K562 (cell line): ENCODE measurements at regions not wholly inside any gene's neighbourhood (a gene's known extent, or its start where the extent isn't known, plus 50 kb on each side); places are given as distances from the start of the nearest gene placed in this dataset.

ENCODE experiments used
- ATAC-seq: fragments of 200-7000 bp; cut with Tn5 transposase; 3 replicates; pipeline ENCODE4 v1.9.1; 2020; ENCODE audit warnings: moderate library complexity
- BruUV-seq: library from RNA; stranded (reverse); fragments of 400-500 nt; replicated peaks from 2 replicates; lab custom pipeline; 2021; lab: Mats Ljungman, UMichigan
- CTCF ChIA-PET: fragments of 300-600 bp; formaldehyde crosslinking; extraction: SDS; loops from one replicate; lab custom pipeline; 2021; ENCODE audit warnings: low intra/inter-chr PET ratio; lab: Yijun Ruan, JAX
- POLR2A ChIA-PET: fragments of 300-600, 350-650 bp; sonication (Branson Sonifier 250); formaldehyde crosslinking; extraction: SDS; loops from one replicate; lab custom pipeline; 2021; ENCODE audit warnings: antibody characterized with exemption, inconsistent platforms; lab: Yijun Ruan, JAX
- DNase-seq, 4 experiments: peaks; one replicate each; pipeline versions ENCODE4 v3.0.0 to v3.0.0-alpha.2; 2011 to 2018; ENCODE audit warnings: low spot score in 3 of 4, mixed read lengths in 3 of 4; ENCODE audit errors: extremely low read depth in 1 of 4
- FAIRE-seq: peaks from 2 replicates; lab custom pipeline; 2011; peaks lifted over from hg19 to GRCh38; lab: Jason Lieb, UNC
- H2AFZ ChIP-seq: 2 replicates; pipeline ENCODE4 v1.6.0; 2011; ENCODE audit warnings: low read depth, low read length, control low read depth, inconsistent platforms
- H3K27ac ChIP-seq: fragments of 200-600 bp; 3 replicates; pipeline ENCODE4 v1.8.0; 2011; ENCODE audit warnings: low read depth, mild to moderate bottlenecking, control low read depth, inconsistent platforms, low read length, moderate library complexity, mixed read lengths; ENCODE audit errors: extremely low read depth
- H3K27me3 ChIP-seq, 2 experiments: fragments of 300-600 bp in 1 of 2; 2 replicates in 1 of 2; 3 replicates in 1 of 2; pipeline versions ENCODE4 v1.6.0 to v1.8.0; 2011; ENCODE audit warnings: inconsistent platforms in 2 of 2, low read length in 2 of 2, mild to moderate bottlenecking in 1 of 2, mixed read lengths in 1 of 2, moderate library complexity in 1 of 2; ENCODE audit not compliant: control insufficient read depth in 2 of 2, insufficient read depth in 2 of 2
- H3K36me3 ChIP-seq: fragments of 300-600 bp; 3 replicates; pipeline ENCODE4 v1.8.0; 2011; ENCODE audit warnings: mild to moderate bottlenecking, low read length, inconsistent platforms; ENCODE audit not compliant: control insufficient read depth, insufficient read depth
- H3K4me1 ChIP-seq, 2 experiments: fragments of 200-600 bp in 1 of 2; replicated peaks in 1 of 2; 2 replicates in 1 of 2; 3 replicates in 1 of 2; pipeline versions ENCODE4 v1.5.1 to v1.8.0; 2011; ENCODE audit warnings: inconsistent platforms in 2 of 2, low read length in 2 of 2, mild to moderate bottlenecking in 1 of 2, mixed read lengths in 1 of 2, moderate library complexity in 1 of 2; ENCODE audit not compliant: control insufficient read depth in 2 of 2, insufficient read depth in 2 of 2
- H3K4me2 ChIP-seq: 2 replicates; pipeline ENCODE4 v1.6.1; 2011; ENCODE audit warnings: low read length, control low read depth, inconsistent platforms, mixed read lengths; ENCODE audit not compliant: insufficient read depth
- H3K4me3 ChIP-seq: fragments of 200-600 bp; sonication (generic), shearing (Covaris generic); 2 replicates; pipeline ENCODE4 v1.5.1; 2016; ENCODE audit warnings: control low read depth, inconsistent platforms
- H3K79me2 ChIP-seq: fragments of 200-600 bp; 3 replicates; pipeline ENCODE4 v1.8.0; 2011; ENCODE audit warnings: low read length, inconsistent platforms; ENCODE audit not compliant: control insufficient read depth, insufficient read depth
- H3K9ac ChIP-seq, 2 experiments: 2 replicates each; pipeline versions ENCODE4 v1.6.0 to v1.6.1; 2011; ENCODE audit warnings: low read depth in 2 of 2, low read length in 2 of 2, control low read depth in 1 of 2, inconsistent platforms in 1 of 2, mild to moderate bottlenecking in 1 of 2, mixed read lengths in 1 of 2; ENCODE audit not compliant: insufficient read depth in 1 of 2
- H3K9me1 ChIP-seq: one replicate; pipeline ENCODE4 v1.6.0; 2011; ENCODE audit warnings: inconsistent platforms, mild to moderate bottlenecking, low read length, moderate library complexity; ENCODE audit not compliant: control insufficient read depth, insufficient read depth
- H3K9me3 ChIP-seq: replicated peaks from 2 replicates; pipeline ENCODE4 v1.5.1; 2011; ENCODE audit warnings: low read depth, low read length, inconsistent platforms; ENCODE audit not compliant: control insufficient read depth, insufficient read depth
- H4K20me1 ChIP-seq: replicated peaks from 2 replicates; pipeline ENCODE4 v1.6.1; 2011; ENCODE audit warnings: low read length, inconsistent platforms, mixed read lengths; ENCODE audit not compliant: control insufficient read depth, insufficient read depth
- CHD1 ChIP-seq: fragments of 200-600 bp; sonication (generic); IDR thresholded peaks from one replicate; pipeline ENCODE4 v1.6.1; 2012; ENCODE audit warnings: mild to moderate bottlenecking, moderate library complexity, low read length, inconsistent platforms
- EP400 ChIP-seq: fragments of 450-650 bp; IDR thresholded peaks from 2 replicates; pipeline ENCODE4 v1.6.1; 2017; ENCODE audit warnings: antibody characterized with exemption, mild to moderate bottlenecking, moderate library complexity
- IFI16 ChIP-seq: fragments of 250-450 bp; sonication (Bioruptor Pico); IDR thresholded peaks from 2 replicates; pipeline ENCODE4 v2.1.2; 2022; ENCODE audit warnings: mild to moderate bottlenecking, inconsistent platforms
- JUNB ChIP-seq: fragments of 450-650 bp; formaldehyde crosslinking; conservative IDR thresholded peaks from 2 replicates; pipeline ENCODE4 v1.4.0; 2020; ENCODE audit warnings: mild to moderate bottlenecking
- KAT8 ChIP-seq: fragments of 450-650 bp; IDR thresholded peaks from 2 replicates; pipeline ENCODE4 v1.6.1; 2016; ENCODE audit warnings: low read depth, mild to moderate bottlenecking
- NFRKB ChIP-seq: fragments of 450-650 bp; IDR thresholded peaks from 2 replicates; pipeline ENCODE4 v1.6.1; 2016; ENCODE audit warnings: low read depth
- PCBP2 ChIP-seq: fragments of 200-400 bp; formaldehyde crosslinking; IDR thresholded peaks from 2 replicates; pipeline ENCODE4 v1.6.1; 2018; ENCODE audit warnings: low read length, low read depth, mild to moderate bottlenecking, moderate library complexity; ENCODE audit not compliant: poor library complexity, severe bottlenecking
- PHF21A ChIP-seq: fragments of 450-650 bp; IDR thresholded peaks from 2 replicates; pipeline ENCODE4 v1.6.1; 2017; ENCODE audit warnings: low read depth, borderline replicate concordance
- RFX5 ChIP-seq: IDR thresholded peaks from 2 replicates; pipeline ENCODE4 v1.6.1; 2011; ENCODE audit warnings: low read depth, mild to moderate bottlenecking, improper control_type of control experiment, low read length
- SMARCA5 ChIP-seq: fragments of 450-650 bp; IDR thresholded peaks from 2 replicates; pipeline ENCODE4 v1.6.1; 2016
- SNRNP70 ChIP-seq: fragments of 200-400 bp; formaldehyde crosslinking; optimal IDR thresholded peaks from 2 replicates; pipeline ENCODE3; 2017; ENCODE audit warnings: low read depth, low read length
- SPI1 ChIP-seq: IDR thresholded peaks from 2 replicates; pipeline ENCODE4 v1.6.1; 2011; ENCODE audit warnings: low read depth, low read length, control low read depth, borderline replicate concordance
- ZBTB1 ChIP-seq: sonication (generic); formaldehyde crosslinking; IDR thresholded peaks from 2 replicates; pipeline ENCODE4 v1.8.1; 2023; ENCODE audit warnings: missing genetic modification reagents, low read depth, mild to moderate bottlenecking, borderline replicate concordance
- ZC3H8 ChIP-seq: fragments of 450-650 bp; IDR thresholded peaks from 2 replicates; pipeline ENCODE4 v1.6.1; 2017
- ZKSCAN1 ChIP-seq: fragments of 150-350 bp; IDR thresholded peaks from 2 replicates; pipeline ENCODE4 v1.6.1; 2016; ENCODE audit warnings: low read depth, low read length
- ZNF133 ChIP-seq: fragments of 250-450 bp; sonication (Bioruptor Pico); IDR thresholded peaks from 2 replicates; pipeline ENCODE4 v1.4.0; 2020; ENCODE audit warnings: mild to moderate bottlenecking
- ZNF197 ChIP-seq: fragments of 200-800 bp; sonication (Bioruptor generic); IDR thresholded peaks from 2 replicates; pipeline ENCODE4 v1.6.1; 2016; ENCODE audit warnings: low read depth, missing genetic modification characterization, missing compliant biosample characterization
- ZNF354B ChIP-seq: fragments of 250-450 bp; sonication (Bioruptor Pico); IDR thresholded peaks from 2 replicates; pipeline ENCODE4 v1.4.0; 2020
- ZSCAN32 ChIP-seq: fragments of 450-650 bp; formaldehyde crosslinking; IDR thresholded peaks from 2 replicates; pipeline ENCODE4 v1.4.0; 2020; ENCODE audit warnings: mild to moderate bottlenecking, moderate library complexity
- WGBS: fragments of 100-300 bp; shearing (Covaris generic); methylation state at CpG from one replicate; pipeline ENCODE4 v1.1.6; 2016; ENCODE audit warnings: low coverage, mixed read lengths; ENCODE audit not compliant: insufficient coverage; ENCODE audit errors: missing lambda C conversion rate; 5-methylcytosine and 5-hydroxymethylcytosine counted together
- in situ Hi-C: fragments of 300-500 bp; cut with MboI; formaldehyde crosslinking; loops from 4 replicates; pipeline ENCODE4 v1.15.0; 2018; ENCODE audit warnings: inconsistent platforms, mixed read lengths
- intact Hi-C: fragments of 100-400 bp; cut with micrococcal nuclease; formaldehyde crosslinking; loops from 2 replicates; pipeline ENCODE4 v1.14.2; 2022

DNA sequence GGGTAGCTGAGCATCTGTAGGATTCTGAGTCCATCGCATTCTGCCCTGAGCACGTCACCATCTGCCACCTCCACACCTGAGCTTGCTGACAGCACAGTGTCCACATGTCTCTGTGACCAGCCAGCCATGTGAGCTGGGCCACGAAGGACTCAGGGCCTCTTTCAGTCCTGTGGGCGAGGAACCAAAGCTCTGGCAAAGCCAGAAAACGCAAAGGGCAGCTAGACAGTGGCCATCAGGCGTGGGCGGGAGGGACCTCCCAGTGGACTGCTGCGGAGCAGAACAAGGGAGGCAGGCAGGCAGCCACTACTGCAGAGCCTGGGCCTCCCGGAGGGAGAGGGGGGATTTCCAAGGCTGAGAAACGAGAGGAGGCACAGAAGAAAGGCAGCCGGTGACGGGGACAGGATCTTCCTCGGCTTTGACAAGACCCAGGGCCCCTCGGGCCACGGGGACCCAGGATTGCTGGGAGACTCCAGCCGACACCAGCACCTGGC, 274.6 kb upstream of the SALL3 start:
- 0% methylated on average over 9 of the region's 16 CpGs for WGBS
- Histone ChIP-seq H3K27me3 (peaks cover 0 to 17% of the 10 kb centered on the region in 2 experiments; a peak in 3 of 5 replicates), H2AFZ (no peak overlapping the region), H3K36me3 (no peaks in the 10 kb centered on the region), H3K79me2 (no peaks in the 10 kb centered on the region), H3K4me2 (no peak overlapping the region), H3K4me1 (no peaks in the 10 kb centered on the region), H3K9me3 (no peaks in the 10 kb centered on the region), H3K9ac (no peak overlapping the region), H3K27ac (no peak overlapping the region), H4K20me1 (no peaks in the 10 kb centered on the region), H3K9me1 (no peaks in the 10 kb centered on the region), H3K4me3 (no peak overlapping the region)
- ChIA-PET POLR2A (interaction anchor here (0.6 kb wide), 1 partner anchor 728 kb away, joined by 3 read pairs; no protein-coding TSS in a partner anchor), CTCF (no interaction called here)
- ATAC-seq (no peak), FAIRE-seq (no peak), DNase-seq (no peak)
- in situ Hi-C loops (no loop called here), intact Hi-C loops (no loop called here)
- no TSS peak for BruUV-seq
- TF ChIP-seq SPI1 (no peak), SMARCA5 (no peak), JUNB (CRISPR knock-in tag) (no peak), IFI16 (no peak), ZNF354B (CRISPR knock-in tag) (no peak), CHD1 (no peak), ZNF197 (CRISPR knock-in tag) (no peak), ZKSCAN1 (no peak), ZNF133 (CRISPR knock-in tag) (no peak), ZBTB1 (CRISPR knock-in tag) (no peak), PHF21A (no peak), EP400 (no peak), ZC3H8 (no peak), SNRNP70 (no peak), RFX5 (no peak), NFRKB (no peak), KAT8 (no peak), ZSCAN32 (CRISPR knock-in tag) (no peak), PCBP2 (no peak)
